ENCODE measurements at regions not wholly inside any gene's neighbourhood (a gene's known extent, or its start where the extent isn't known, plus 50 kb on each side); places are given as distances from the start of the nearest gene placed in this dataset.

- Mint-ChIP-seq H3K4me3 (no peak overlapping the region), H3K4me1 (peaks cover 5% of the 10 kb centered on the region), H3K27me3 (ENCODE audit: low read depth, poor library complexity) (no peaks in the 10 kb centered on the region), H3K36me3 (ENCODE audit: low read depth) (no peaks in the 10 kb centered on the region), H3K27ac (no peak overlapping the region), H3K9me3 (no peaks in the 10 kb centered on the region)
- TF ChIP-seq CTCF (IDR thresholded peaks at IDR 0.05), result no peak
- no peak for DNase-seq
Observed at GRCh38 chr4:100708776-100709175, 191.0 kb upstream of the EMCN start.

GRCh38 chr4:100707786-100708185, 190.0 kb upstream of the EMCN start:
- Mint-ChIP-seq H3K27me3 (ENCODE audit: low read depth, poor library complexity) (no peaks in the 10 kb centered on the region), H3K9me3 (no peaks in the 10 kb centered on the region), H3K4me3 (no peak overlapping the region), H3K4me1 (peaks cover 5% of the 10 kb centered on the region), H3K27ac (no peak overlapping the region), H3K36me3 (ENCODE audit: low read depth) (no peaks in the 10 kb centered on the region)
- DNase-seq, result no peak
- no peak for TF ChIP-seq CTCF (IDR thresholded peaks at IDR 0.05)

- Mint-ChIP-seq H3K36me3 (ENCODE audit: low read depth) (no peaks in the 10 kb centered on the region), H3K27ac (no peak overlapping the region), H3K9me3 (no peaks in the 10 kb centered on the region), H3K4me1 (peaks cover 20% of the 10 kb centered on the region), H3K4me3 (no peak overlapping the region), H3K27me3 (ENCODE audit: low read depth, poor library complexity) (no peaks in the 10 kb centered on the region)
- no peak for TF ChIP-seq CTCF (IDR thresholded peaks at IDR 0.05)
- DNase-seq, result no peak
Observed at GRCh38 chr4:100696531-100696930, 178.7 kb upstream of the EMCN start.

- H3K27me3 Mint-ChIP-seq (ENCODE audit: low read depth, poor library complexity), result no peaks in the 10 kb centered on the region
- no peak overlapping the region for H3K27ac Mint-ChIP-seq
- H3K4me3 Mint-ChIP-seq, result no peak overlapping the region
Observed at GRCh38 chr4:100695871-100696270, 178.0 kb upstream of the EMCN start.

GRCh38 chr4:100695039-100695654, 177.3 kb upstream of the EMCN start:
- no peaks in the 10 kb centered on the region for H3K27me3 Mint-ChIP-seq (ENCODE audit: low read depth, poor library complexity)
- H3K27ac Mint-ChIP-seq, result no peak overlapping the region
- no peak for TF ChIP-seq CTCF (IDR thresholded peaks at IDR 0.05)
- H3K4me1 Mint-ChIP-seq, result peaks cover 20% of the 10 kb centered on the region
- no peak for DNase-seq
- no peak overlapping the region for H3K4me3 Mint-ChIP-seq
- H3K36me3 Mint-ChIP-seq (ENCODE audit: low read depth), result no peaks in the 10 kb centered on the region
- no peaks in the 10 kb centered on the region for H3K9me3 Mint-ChIP-seq

More at GRCh38 chr4:100695871-100696270, 178.0 kb upstream of the EMCN start:
- Mint-ChIP-seq H3K4me1 (peaks cover 20% of the 10 kb centered on the region), H3K36me3 (ENCODE audit: low read depth) (no peaks in the 10 kb centered on the region), H3K9me3 (no peaks in the 10 kb centered on the region)
- DNase-seq, result no peak
- TF ChIP-seq CTCF (IDR thresholded peaks at IDR 0.05), result no peak

GRCh38 chr4:100694467-100694866, 176.6 kb upstream of the EMCN start:
- TF ChIP-seq CTCF (IDR thresholded peaks at IDR 0.05), result no peak
- no peaks in the 10 kb centered on the region for H3K9me3 Mint-ChIP-seq
- H3K36me3 Mint-ChIP-seq (ENCODE audit: low read depth), result no peaks in the 10 kb centered on the region
- H3K27ac Mint-ChIP-seq, result no peak overlapping the region
- DNase-seq, result no peak
- peaks cover 20% of the 10 kb centered on the region for H3K4me1 Mint-ChIP-seq
- H3K27me3 Mint-ChIP-seq (ENCODE audit: low read depth, poor library complexity), result no peaks in the 10 kb centered on the region
- H3K4me3 Mint-ChIP-seq, result no peak overlapping the region

Measured in nephron progenitor cell (in vitro differentiated cells).